Umbilical cord (tissue), 1 donor: ENCODE measurements at regions not wholly inside any gene's neighbourhood (a gene's known extent, or its start where the extent isn't known, plus 50 kb on each side); places are given as distances from the start of the nearest gene placed in this dataset.

Source experiments
- DNase-seq: peaks from one replicate; pipeline ENCODE4 v3.0.0-alpha.2; 2015; ENCODE audit warnings: low spot score

- DNase-seq, result no peak
These were observed 72.1 kb upstream of the CAB39 start for GRCh38 chr2:230640540-230641011.

- DNase-seq, result no peak
These were observed 69.7 kb upstream of the CAB39 start for GRCh38 chr2:230642966-230643365.

- DNase-seq, result peak; percentile 27
These were observed 68.9 kb upstream of the CAB39 start for GRCh38 chr2:230643576-230644291.

- no peak for DNase-seq
These were observed 68.2 kb upstream of the CAB39 start for GRCh38 chr2:230644356-230644935.

- DNase-seq, result no peak
These were observed 64.3 kb upstream of the CAB39 start for GRCh38 chr2:230648356-230648755.

DNA sequence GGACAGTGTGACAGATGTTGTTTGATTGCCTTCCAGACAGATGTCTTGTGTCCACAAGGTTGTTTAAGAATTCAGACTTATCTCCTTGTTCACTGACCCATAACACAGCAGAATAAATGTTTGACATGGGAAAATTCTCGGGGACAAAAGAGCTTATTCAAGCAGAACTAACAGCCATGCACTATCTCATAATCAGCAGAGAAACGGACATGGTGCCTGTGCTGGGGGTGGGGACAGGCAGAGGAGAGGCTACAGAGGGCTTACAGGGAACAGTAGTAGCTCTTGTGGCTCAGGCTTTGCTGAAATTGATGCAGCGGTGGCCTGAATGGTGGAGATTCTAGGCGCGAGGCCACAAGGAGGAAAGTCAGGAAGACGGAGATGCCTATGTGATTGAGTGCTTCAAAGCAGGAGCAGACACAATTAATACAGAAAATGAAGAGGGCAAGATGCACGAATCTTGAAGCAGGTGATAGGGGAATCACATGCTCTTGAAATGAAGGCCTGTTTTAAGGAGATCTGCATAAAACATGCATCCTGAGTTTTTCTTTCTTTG lies 62.0 kb upstream of the CAB39 start:
- no peak for DNase-seq

DNA sequence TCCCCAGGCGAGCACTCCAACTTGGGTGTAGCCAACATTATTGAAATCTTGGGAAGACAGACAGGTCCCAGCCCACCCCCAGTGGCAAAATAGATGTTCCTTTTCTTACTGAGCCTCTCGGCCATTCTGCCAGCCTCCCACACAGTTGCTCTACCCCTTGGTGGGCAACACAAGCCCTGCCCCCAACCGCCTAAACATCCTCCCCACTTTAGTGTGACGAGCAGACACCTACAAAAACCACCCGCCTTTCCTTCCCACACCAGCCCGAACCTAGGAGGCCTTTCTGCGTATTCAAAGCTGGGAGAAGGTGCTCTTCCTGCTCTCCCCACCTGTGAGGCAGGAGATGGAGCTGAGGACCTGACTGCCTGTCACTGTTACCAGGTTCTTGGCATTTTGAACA lies 58.6 kb upstream of the CAB39 start:
- no peak for DNase-seq

DNA sequence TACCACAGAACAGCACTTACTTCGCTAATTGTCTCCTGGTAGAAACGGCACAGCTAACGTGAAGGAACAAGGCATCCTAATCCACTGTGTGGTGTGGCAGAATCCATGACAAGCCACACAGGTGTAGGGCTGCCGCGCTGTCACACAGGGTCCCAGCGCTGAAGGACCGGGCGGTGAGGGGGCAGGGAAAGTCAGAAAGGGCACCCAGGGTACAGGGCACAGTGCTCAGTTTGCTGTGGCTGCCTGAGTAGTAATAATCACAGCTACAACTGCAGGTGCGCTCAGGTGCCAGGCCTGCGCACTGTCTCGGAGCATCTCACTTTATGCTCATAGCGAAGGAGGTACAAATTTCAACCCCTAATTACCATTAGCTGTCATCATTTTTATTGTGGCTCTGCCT lies 55.2 kb upstream of the CAB39 start:
- DNase-seq, result no peak

GRCh38 chr2:230657906-230658305 lies 54.7 kb upstream of the CAB39 start:
- no peak for DNase-seq

- no peak for DNase-seq
These were observed 54.1 kb upstream of the CAB39 start for GRCh38 chr2:230658577-230658876.

GRCh38 chr2:230658877-230659652 lies 53.6 kb upstream of the CAB39 start:
- DNase-seq, result no peak

DNA sequence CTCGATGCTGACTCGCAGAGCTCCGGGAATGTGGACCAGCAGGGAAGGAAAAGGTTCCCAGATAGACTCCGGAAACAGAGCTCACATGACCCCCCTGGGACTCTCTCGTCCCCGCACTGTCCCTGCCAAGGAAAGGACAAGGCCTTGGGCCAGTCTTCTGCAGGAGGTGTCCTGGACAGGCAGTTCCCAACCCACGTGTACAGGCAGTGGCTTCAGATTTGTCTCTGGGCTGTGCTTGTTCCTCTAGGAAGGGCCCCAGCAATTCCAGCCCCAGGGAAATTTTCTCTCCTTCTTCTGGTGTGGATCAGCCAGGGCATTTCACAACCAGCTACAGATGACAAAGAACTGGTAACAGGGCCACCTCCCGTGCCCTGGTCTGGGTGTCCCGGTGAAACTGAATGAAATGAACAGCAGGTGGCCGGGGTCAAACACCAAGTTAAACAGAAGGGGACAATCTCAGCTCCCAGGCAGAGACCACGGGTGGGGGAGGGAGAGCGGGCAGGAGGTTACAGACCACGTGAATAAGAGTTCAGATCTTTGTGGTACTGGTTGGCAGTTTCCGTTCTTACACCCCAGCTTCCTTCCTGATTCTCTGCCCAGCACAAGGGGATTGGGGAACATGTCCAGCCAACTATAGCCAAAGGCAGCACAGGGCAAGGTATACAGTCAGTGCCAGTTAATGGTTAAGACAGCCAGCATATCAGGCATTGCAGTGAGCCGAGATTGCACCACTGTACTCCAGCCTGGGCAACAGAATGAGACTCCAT lies 52.2 kb upstream of the CAB39 start:
- peak; percentile 38 for DNase-seq

DNA sequence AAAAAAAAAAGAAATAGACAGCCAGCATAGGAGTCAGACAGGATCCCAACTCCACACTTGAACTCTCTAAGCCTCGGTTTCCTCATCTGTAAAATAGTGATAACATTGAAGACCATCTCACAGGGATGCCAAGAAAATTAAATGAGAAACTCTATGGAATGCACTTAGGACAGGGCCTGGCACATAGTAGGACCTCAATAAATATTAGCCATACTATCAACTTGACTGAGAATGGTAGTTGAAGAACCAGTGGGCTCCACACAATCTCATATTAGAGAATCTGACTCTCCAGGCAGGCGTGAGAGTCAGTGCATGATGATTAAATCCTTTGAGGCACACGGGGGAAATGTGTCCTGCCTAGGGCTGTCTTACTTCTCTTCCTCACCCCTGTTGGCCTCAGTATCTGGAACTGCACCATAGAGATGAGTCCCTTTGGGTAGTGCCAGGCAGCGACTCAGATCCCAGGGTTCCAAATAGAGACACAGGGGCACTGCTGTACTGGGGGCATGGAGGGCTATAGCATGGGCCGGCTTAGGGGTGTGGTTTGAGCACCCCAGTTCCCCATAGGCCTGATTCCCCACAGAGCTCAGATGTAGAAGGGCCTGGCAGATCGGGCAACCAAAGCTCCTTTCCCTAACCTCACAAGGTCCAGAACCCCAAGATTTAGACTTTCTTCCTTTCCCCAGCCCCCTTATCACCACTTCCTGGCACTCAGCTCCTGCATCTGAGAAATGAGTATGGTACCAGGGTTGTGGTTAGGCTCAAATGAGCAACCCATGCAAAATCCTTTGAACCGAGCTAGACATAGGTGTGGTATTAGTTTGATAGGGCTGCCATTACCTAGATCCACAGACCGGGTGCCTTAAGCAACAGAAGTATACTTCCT lies 51.3 kb upstream of the CAB39 start:
- DNase-seq, result no peak
